HEK293 (cell line): ENCODE measurements at regions not wholly inside any gene's neighbourhood (a gene's known extent, or its start where the extent isn't known, plus 50 kb on each side); places are given as distances from the start of the nearest gene placed in this dataset.
A peak's percentile ranks its signal among the peaks of the same experiment; 100 is the strongest.

ENCODE experiments used
- CTCF ChIA-PET: fragments of 350-600 bp; formaldehyde crosslinking; extraction: SDS; loops from one replicate; lab custom pipeline; 2021; ENCODE audit warnings: antibody characterized with exemption; lab: Yijun Ruan, JAX
- POLR2A ChIA-PET: fragments of 300-600 bp; formaldehyde crosslinking; extraction: SDS; loops from one replicate; lab custom pipeline; 2020; ENCODE audit warnings: antibody characterized with exemption, inconsistent platforms; lab: Yijun Ruan, JAX
- H3K27ac ChIP-seq: fragments of 200-500 bp; sonication (Bioruptor generic); 2 replicates; pipeline ENCODE4 v1.5.1; 2014; ENCODE audit warnings: low read depth, low read length, control low read depth, inconsistent platforms; ENCODE audit errors: extremely low read depth
- H3K36me3 ChIP-seq, 2 experiments: fragments of 200-500 bp in 1 of 2; sonication (Bioruptor generic) in 1 of 2; 1 replicate in 1 of 2; 2 replicates in 1 of 2; pipeline ENCODE4 v1.5.1; 2014 to 2017; ENCODE audit warnings: inconsistent platforms in 2 of 2, low read length in 2 of 2; ENCODE audit not compliant: control insufficient read depth in 2 of 2, insufficient read depth in 1 of 2
- H3K4me1 ChIP-seq: fragments of 200-500 bp; sonication (Bioruptor generic); 2 replicates; pipeline ENCODE4 v1.5.1; 2014; ENCODE audit warnings: mild to moderate bottlenecking, low read length, inconsistent platforms; ENCODE audit not compliant: control insufficient read depth, insufficient read depth
- H3K4me3 ChIP-seq: 2 replicates; pipeline ENCODE4 v1.5.1; 2011; ENCODE audit warnings: low read depth, mild to moderate bottlenecking, control low read depth, low read length, moderate library complexity
- H3K9me3 ChIP-seq: fragments of 200-500 bp; sonication (Bioruptor generic); 2 replicates; pipeline ENCODE4 v1.5.1; 2014; ENCODE audit warnings: low read depth, low read length, inconsistent platforms; ENCODE audit not compliant: control insufficient read depth, insufficient read depth
- GLIS2 ChIP-seq: fragments of 450-650 bp; formaldehyde crosslinking; IDR thresholded peaks from 2 replicates; pipeline ENCODE4 v1.5.1; 2016; ENCODE audit warnings: missing biosample characterization, missing genetic modification characterization
- PRDM1 ChIP-seq: fragments of 450-650 bp; formaldehyde crosslinking; IDR thresholded peaks from 2 replicates; pipeline ENCODE4; 2016; ENCODE audit warnings: missing biosample characterization, missing genetic modification characterization
- ZBTB17 ChIP-seq: fragments of 450-650 bp; formaldehyde crosslinking; IDR thresholded peaks from 2 replicates; pipeline ENCODE4 v1.5.1; 2016; ENCODE audit warnings: missing biosample characterization, missing genetic modification characterization
- ZBTB7A ChIP-seq: fragments of 450-650 bp; formaldehyde crosslinking; IDR thresholded peaks from 2 replicates; pipeline ENCODE4 v1.5.1; 2016; ENCODE audit warnings: low read depth, missing biosample characterization, missing genetic modification characterization
- ZIC2 ChIP-seq: fragments of 450-650 bp; formaldehyde crosslinking; IDR thresholded peaks from 2 replicates; pipeline ENCODE4 v1.5.1; 2016; ENCODE audit warnings: missing biosample characterization, missing genetic modification characterization
- ZNF302 ChIP-seq: fragments of 450-650 bp; formaldehyde crosslinking; IDR thresholded peaks from 2 replicates; pipeline ENCODE4 v1.5.1; 2016; ENCODE audit warnings: missing biosample characterization, missing genetic modification characterization, low read depth
- ZNF350 ChIP-seq: fragments of 450-650 bp; formaldehyde crosslinking; IDR thresholded peaks from 2 replicates; pipeline ENCODE4 v1.5.0; 2017; ENCODE audit warnings: missing biosample characterization, mild to moderate bottlenecking, missing genetic modification characterization
- ZNF433 ChIP-seq: fragments of 450-650 bp; formaldehyde crosslinking; IDR thresholded peaks from 2 replicates; pipeline ENCODE4 v1.5.1; 2016; ENCODE audit warnings: missing biosample characterization, missing genetic modification characterization, low read depth
- ZNF555 ChIP-seq: fragments of 450-650 bp; formaldehyde crosslinking; conservative IDR thresholded peaks from 2 replicates; pipeline ENCODE4 v1.5.1; 2017; ENCODE audit warnings: missing biosample characterization, mild to moderate bottlenecking, missing genetic modification characterization, inconsistent platforms
- ZNF596 ChIP-seq: fragments of 450-650 bp; IDR thresholded peaks from 2 replicates; pipeline ENCODE4 v1.5.0; 2018; ENCODE audit warnings: missing biosample characterization, mild to moderate bottlenecking, missing genetic modification characterization, moderate library complexity
- ZNF626 ChIP-seq: fragments of 450-650 bp; sonication (Bioruptor Pico); formaldehyde crosslinking; IDR thresholded peaks from 2 replicates; pipeline ENCODE4 v1.5.1; 2018; ENCODE audit warnings: missing biosample characterization, missing genetic modification characterization, inconsistent platforms
- ZNF654 ChIP-seq: fragments of 450-650 bp; formaldehyde crosslinking; IDR thresholded peaks from 2 replicates; pipeline ENCODE4 v1.5.1; 2016; ENCODE audit warnings: low read depth, missing biosample characterization, missing genetic modification characterization
- ZNF658 ChIP-seq: fragments of 450-650 bp; formaldehyde crosslinking; IDR thresholded peaks from 2 replicates; pipeline ENCODE4; 2016; ENCODE audit warnings: missing biosample characterization, missing genetic modification characterization
- ZNF701 ChIP-seq: fragments of 450-650 bp; formaldehyde crosslinking; IDR thresholded peaks from 2 replicates; pipeline ENCODE4 v1.5.1; 2016; ENCODE audit warnings: missing biosample characterization, missing genetic modification characterization
- TF ChIP-seq, protein P1 (sequence below): fragments of 450-650 bp; formaldehyde crosslinking; conservative IDR thresholded peaks from 2 replicates; pipeline ENCODE4 v1.5.1; 2016; ENCODE audit warnings: low read depth, missing biosample characterization, missing genetic modification characterization
- TF ChIP-seq, protein P2 (sequence below): fragments of 450-650 bp; formaldehyde crosslinking; IDR thresholded peaks from 2 replicates; pipeline ENCODE4 v1.5.1; 2016; ENCODE audit warnings: missing biosample characterization, missing genetic modification characterization
- TF ChIP-seq, protein P3 (sequence below): fragments of 450-650 bp; formaldehyde crosslinking; IDR thresholded peaks from 2 replicates; pipeline ENCODE4 v1.5.1; 2016; ENCODE audit warnings: missing biosample characterization, missing genetic modification characterization
- TF ChIP-seq, protein P4 (sequence below): fragments of 450-650 bp; formaldehyde crosslinking; IDR thresholded peaks from 2 replicates; pipeline ENCODE4 v1.5.1; 2017; ENCODE audit warnings: missing biosample characterization, missing genetic modification characterization

DNA sequence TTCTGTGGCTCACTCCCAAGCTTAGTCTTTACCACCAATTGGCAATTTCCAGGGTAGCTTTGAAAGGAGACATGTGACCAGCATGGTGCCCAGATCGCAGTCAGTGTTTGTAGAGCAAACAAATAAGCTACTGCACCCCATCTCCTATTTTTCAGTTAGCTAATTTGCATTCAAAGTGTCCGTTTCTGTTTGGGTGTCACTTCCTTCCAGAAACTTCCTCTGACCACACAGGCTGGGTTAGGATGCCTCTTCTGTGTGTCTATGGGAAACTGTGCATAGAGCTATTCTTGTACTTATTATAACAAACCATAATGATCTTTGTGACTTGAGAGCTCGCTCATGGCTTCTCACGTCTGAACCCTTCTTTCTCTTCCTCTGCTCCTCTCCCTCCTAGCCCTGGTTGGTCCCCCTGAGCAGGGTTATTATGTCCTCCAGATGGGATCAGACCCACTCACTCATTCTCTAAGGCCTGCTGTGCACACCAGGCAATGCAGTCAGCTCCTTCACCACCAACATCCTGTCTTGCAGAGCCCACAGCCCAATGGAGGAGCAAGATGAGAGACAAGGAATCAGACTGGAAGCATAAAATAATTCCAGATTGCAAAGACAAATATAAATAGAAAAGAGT is 101.2 kb upstream of the ALK start:
- H3K36me3 ChIP-seq: no peaks in the 10 kb centered on the region
- H3K27ac ChIP-seq: no peak overlapping the region
- TF ChIP-seq GLIS2: no peak
- TF ChIP-seq, protein P1, sequence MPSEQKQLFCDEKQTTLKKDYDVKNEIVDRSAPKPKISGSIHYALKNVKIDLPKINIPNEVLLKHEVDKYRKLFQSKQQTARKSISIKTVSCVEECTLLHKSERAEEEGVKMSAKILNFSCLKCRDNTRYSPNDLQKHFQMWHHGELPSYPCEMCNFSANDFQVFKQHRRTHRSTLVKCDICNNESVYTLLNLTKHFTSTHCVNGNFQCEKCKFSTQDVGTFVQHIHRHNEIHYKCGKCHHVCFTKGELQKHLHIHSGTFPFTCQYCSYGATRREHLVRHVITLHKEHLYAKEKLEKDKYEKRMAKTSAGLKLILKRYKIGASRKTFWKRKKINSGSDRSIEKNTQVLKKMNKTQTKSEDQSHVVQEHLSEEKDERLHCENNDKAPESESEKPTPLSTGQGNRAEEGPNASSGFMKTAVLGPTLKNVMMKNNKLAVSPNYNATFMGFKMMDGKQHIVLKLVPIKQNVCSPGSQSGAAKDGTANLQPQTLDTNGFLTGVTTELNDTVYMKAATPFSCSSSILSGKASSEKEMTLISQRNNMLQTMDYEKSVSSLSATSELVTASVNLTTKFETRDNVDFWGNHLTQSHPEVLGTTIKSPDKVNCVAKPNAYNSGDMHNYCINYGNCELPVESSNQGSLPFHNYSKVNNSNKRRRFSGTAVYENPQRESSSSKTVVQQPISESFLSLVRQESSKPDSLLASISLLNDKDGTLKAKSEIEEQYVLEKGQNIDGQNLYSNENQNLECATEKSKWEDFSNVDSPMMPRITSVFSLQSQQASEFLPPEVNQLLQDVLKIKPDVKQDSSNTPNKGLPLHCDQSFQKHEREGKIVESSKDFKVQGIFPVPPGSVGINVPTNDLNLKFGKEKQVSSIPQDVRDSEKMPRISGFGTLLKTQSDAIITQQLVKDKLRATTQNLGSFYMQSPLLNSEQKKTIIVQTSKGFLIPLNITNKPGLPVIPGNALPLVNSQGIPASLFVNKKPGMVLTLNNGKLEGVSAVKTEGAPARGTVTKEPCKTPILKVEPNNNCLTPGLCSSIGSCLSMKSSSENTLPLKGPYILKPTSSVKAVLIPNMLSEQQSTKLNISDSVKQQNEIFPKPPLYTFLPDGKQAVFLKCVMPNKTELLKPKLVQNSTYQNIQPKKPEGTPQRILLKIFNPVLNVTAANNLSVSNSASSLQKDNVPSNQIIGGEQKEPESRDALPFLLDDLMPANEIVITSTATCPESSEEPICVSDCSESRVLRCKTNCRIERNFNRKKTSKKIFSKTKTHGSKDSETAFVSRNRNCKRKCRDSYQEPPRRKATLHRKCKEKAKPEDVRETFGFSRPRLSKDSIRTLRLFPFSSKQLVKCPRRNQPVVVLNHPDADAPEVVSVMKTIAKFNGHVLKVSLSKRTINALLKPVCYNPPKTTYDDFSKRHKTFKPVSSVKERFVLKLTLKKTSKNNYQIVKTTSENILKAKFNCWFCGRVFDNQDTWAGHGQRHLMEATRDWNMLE: no peak
- TF ChIP-seq ZBTB7A (tag by site-specific recombination): no peak
- no peak for TF ChIP-seq ZNF433
- TF ChIP-seq ZNF596 (tag by site-specific recombination): no peak
- no peak for TF ChIP-seq ZNF626
- CTCF ChIA-PET: interaction anchor here (6.5 kb wide), 1 partner anchor 99 kb away, joined by 56 read pairs; the partner anchor contains the start of gene ALK
- H3K4me1 ChIP-seq: no peaks in the 10 kb centered on the region
- no peaks in the 10 kb centered on the region for H3K9me3 ChIP-seq
- POLR2A ChIA-PET: no interaction called here
- H3K4me3 ChIP-seq: no peak overlapping the region

DNA sequence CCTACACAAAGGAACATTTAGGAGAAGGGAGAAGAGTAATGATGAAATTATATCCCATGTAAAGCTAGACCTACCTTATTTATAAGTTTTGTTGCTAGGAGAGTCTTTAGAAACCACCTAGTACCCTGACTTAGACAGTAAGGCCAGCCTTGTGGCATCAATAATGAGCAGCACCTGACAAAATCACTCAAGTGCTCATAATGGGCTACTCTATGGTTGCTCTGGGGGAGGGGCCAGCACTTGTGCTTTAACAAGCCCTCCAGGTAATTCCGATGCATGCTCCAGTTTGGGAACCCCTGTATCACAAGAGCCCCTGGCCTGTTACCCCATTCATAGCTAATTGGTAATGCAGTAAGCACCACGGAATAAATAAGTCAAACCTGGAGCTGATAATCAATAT is 102.9 kb upstream of the ALK start:
- no peaks in the 10 kb centered on the region for H3K4me1 ChIP-seq
- ChIA-PET POLR2A (no interaction called here), CTCF (interaction anchor here (0.6 to 6.5 kb wide), 7 partner anchors 9 to 1457 kb away, joined by 3 to 56 read pairs (median 3); partner anchors contain the start of gene ALK)
- no peak overlapping the region for H3K4me3 ChIP-seq
- H3K36me3 ChIP-seq: no peaks in the 10 kb centered on the region
- H3K9me3 ChIP-seq: no peaks in the 10 kb centered on the region
- TF ChIP-seq ZNF350 (tag by site-specific recombination): no peak
- no peak for TF ChIP-seq ZNF701 (tag by site-specific recombination)
- no peak for TF ChIP-seq ZNF302
- TF ChIP-seq ZNF658 (tag by site-specific recombination): no peak
- no peak for TF ChIP-seq PRDM1 (tag by site-specific recombination)
- TF ChIP-seq, protein P2, sequence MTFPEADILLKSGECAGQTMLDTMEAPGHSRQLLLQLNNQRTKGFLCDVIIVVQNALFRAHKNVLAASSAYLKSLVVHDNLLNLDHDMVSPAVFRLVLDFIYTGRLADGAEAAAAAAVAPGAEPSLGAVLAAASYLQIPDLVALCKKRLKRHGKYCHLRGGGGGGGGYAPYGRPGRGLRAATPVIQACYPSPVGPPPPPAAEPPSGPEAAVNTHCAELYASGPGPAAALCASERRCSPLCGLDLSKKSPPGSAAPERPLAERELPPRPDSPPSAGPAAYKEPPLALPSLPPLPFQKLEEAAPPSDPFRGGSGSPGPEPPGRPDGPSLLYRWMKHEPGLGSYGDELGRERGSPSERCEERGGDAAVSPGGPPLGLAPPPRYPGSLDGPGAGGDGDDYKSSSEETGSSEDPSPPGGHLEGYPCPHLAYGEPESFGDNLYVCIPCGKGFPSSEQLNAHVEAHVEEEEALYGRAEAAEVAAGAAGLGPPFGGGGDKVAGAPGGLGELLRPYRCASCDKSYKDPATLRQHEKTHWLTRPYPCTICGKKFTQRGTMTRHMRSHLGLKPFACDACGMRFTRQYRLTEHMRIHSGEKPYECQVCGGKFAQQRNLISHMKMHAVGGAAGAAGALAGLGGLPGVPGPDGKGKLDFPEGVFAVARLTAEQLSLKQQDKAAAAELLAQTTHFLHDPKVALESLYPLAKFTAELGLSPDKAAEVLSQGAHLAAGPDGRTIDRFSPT: no peak
- TF ChIP-seq ZNF555: no peak
- H3K27ac ChIP-seq: no peak overlapping the region

DNA sequence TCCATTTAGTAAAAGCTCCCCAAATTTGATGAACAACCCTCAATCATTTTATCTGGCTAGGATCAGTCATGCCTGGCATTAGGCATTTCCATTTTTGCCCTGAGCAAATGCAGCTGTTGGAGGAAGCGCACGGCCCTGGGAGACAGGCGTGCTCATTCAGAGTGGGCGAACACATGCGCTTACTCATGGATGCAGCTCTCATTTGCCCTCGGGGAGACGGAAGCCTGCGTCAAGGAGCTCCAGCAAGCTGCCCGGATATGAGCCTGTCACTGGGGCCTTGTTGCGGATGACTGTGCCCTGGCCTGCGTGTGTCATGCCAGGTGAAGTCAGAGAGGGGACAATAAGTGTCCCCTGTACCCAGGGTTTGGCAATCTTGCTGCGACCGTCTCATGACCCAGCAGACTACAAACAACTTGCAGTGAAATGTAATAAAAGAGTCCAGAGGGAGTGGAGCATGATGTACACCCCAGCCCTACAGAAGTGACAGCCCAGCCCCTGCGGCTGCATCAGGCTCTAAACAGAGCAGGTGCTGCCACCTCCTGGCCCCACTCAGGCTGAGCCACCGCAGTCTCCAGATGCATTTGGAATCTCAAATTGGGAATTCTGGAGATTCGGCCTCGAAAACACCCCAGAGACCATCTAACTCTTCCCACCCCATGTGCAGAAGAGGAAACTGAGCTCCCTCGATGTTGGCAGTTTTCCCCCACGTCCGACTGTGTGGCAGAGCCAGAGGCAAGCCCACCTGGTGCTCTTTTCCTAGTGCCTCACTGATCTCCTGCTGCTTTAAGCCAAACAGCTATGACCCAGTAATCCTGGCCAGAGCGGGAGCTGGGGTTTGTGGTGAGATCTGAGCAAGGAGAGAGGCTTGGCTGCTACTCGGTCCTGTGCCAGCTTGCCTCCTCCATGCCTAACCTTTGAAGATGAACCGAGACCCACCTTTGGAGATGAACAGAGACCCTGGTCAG is 105.0 kb upstream of the ALK start:
- peak; percentile 76 for TF ChIP-seq ZIC2 (tag by site-specific recombination)
- 0 out of 2 replicates have a peak, but pooled peaks have one; percentile 24 for TF ChIP-seq ZBTB17 (tag by site-specific recombination)
- peak; percentile 67 for TF ChIP-seq ZNF654 (tag by site-specific recombination)
- TF ChIP-seq, protein P3, sequence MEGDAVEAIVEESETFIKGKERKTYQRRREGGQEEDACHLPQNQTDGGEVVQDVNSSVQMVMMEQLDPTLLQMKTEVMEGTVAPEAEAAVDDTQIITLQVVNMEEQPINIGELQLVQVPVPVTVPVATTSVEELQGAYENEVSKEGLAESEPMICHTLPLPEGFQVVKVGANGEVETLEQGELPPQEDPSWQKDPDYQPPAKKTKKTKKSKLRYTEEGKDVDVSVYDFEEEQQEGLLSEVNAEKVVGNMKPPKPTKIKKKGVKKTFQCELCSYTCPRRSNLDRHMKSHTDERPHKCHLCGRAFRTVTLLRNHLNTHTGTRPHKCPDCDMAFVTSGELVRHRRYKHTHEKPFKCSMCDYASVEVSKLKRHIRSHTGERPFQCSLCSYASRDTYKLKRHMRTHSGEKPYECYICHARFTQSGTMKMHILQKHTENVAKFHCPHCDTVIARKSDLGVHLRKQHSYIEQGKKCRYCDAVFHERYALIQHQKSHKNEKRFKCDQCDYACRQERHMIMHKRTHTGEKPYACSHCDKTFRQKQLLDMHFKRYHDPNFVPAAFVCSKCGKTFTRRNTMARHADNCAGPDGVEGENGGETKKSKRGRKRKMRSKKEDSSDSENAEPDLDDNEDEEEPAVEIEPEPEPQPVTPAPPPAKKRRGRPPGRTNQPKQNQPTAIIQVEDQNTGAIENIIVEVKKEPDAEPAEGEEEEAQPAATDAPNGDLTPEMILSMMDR (tag by site-specific recombination): peak; percentile 64
- TF ChIP-seq, protein P4, sequence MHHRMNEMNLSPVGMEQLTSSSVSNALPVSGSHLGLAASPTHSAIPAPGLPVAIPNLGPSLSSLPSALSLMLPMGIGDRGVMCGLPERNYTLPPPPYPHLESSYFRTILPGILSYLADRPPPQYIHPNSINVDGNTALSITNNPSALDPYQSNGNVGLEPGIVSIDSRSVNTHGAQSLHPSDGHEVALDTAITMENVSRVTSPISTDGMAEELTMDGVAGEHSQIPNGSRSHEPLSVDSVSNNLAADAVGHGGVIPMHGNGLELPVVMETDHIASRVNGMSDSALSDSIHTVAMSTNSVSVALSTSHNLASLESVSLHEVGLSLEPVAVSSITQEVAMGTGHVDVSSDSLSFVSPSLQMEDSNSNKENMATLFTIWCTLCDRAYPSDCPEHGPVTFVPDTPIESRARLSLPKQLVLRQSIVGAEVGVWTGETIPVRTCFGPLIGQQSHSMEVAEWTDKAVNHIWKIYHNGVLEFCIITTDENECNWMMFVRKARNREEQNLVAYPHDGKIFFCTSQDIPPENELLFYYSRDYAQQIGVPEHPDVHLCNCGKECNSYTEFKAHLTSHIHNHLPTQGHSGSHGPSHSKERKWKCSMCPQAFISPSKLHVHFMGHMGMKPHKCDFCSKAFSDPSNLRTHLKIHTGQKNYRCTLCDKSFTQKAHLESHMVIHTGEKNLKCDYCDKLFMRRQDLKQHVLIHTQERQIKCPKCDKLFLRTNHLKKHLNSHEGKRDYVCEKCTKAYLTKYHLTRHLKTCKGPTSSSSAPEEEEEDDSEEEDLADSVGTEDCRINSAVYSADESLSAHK: no peak
- POLR2A ChIA-PET: no interaction called here
- no peak overlapping the region for H3K4me3 ChIP-seq
- H3K27ac ChIP-seq: no peak overlapping the region
- CTCF ChIA-PET: interaction anchor here (0.5 to 6.5 kb wide), 27 partner anchors 9 to 1068 kb away, joined by 3 to 56 read pairs (median 4); partner anchors contain the start of gene ALK
- H3K4me1 ChIP-seq: no peaks in the 10 kb centered on the region
- no peaks in the 10 kb centered on the region for H3K36me3 ChIP-seq
- H3K9me3 ChIP-seq: no peaks in the 10 kb centered on the region
